ENCODE measurements at regions not wholly inside any gene's neighbourhood (a gene's known extent, or its start where the extent isn't known, plus 50 kb on each side); places are given as distances from the start of the nearest gene placed in this dataset.

DNA sequence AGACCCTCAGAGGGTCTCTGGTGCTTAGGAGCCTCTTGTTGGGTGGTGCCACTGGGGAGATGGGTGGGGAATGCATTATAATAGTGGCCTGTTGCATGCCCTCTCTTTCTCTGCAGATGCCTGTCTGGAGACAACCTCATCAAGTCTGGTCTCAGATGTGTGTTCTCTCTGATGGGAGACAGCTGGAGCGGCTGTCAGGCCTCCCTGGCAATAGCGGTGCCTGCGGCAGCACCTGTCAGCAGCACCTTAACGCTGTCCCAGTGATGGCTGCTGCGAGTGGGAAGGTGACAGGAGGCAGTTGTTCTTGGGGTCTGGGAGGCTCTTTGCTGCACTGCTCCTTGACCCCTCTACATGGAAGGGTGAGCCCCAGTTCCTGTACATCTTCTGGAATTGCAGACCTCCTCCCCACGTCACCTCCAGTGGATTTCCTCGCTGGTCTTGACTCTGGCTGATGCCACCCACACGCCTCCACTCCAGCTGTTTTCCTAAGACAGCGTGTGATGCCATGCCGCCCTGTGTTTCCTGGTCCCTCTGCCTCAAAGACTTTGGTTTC lies 63.3 kb upstream of the BLCAP start:
- Histone ChIP-seq H3K9me3 (peaks cover 0 to 6% (median 3%) of the 10 kb centered on the region in 3 donors), H3K4me1 (no peaks in the 10 kb centered on the region), H3K27me3 (peaks cover 0 to 36% of the 10 kb centered on the region in 2 donors), H3K27ac (no peak overlapping the region), H3K36me3 (no peaks in the 10 kb centered on the region), H3K4me3 (no peak overlapping the region)
- intact Hi-C loops (cut with DNase I; ENCODE audit: low total_unique reads) = no loop called here
- DNase-seq = no peak
- TF ChIP-seq, protein P1, sequence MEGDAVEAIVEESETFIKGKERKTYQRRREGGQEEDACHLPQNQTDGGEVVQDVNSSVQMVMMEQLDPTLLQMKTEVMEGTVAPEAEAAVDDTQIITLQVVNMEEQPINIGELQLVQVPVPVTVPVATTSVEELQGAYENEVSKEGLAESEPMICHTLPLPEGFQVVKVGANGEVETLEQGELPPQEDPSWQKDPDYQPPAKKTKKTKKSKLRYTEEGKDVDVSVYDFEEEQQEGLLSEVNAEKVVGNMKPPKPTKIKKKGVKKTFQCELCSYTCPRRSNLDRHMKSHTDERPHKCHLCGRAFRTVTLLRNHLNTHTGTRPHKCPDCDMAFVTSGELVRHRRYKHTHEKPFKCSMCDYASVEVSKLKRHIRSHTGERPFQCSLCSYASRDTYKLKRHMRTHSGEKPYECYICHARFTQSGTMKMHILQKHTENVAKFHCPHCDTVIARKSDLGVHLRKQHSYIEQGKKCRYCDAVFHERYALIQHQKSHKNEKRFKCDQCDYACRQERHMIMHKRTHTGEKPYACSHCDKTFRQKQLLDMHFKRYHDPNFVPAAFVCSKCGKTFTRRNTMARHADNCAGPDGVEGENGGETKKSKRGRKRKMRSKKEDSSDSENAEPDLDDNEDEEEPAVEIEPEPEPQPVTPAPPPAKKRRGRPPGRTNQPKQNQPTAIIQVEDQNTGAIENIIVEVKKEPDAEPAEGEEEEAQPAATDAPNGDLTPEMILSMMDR (IDR thresholded peaks at IDR 0.05) = no peak

DNA sequence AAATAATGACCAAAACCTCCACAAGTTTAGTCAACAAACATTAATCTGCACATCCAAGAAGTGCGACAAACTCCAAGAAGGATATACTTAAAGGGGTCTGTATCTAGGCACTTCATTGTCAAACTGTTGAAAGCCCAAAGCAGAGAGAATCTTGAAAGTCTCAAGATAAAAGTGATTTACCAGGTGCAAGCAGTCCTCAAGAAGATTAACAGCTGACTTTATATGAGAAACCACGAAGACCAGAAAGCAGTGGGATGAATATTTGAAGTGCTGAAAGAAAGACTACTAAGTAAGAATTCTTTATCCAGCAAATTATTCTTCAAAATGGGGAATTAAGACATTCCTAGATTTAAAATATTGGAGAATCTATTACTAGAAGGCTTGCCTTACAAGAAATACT lies 58.4 kb upstream of the BLCAP start:
- Histone ChIP-seq H3K27ac (no peak overlapping the region), H3K9me3 (peaks cover 0 to 12% (median 3%) of the 10 kb centered on the region in 3 donors), H3K4me1 (no peaks in the 10 kb centered on the region), H3K27me3 (peaks cover 0 to 28% of the 10 kb centered on the region in 2 donors), H3K36me3 (no peaks in the 10 kb centered on the region), H3K4me3 (no peak overlapping the region)
- TF ChIP-seq, protein P1 (IDR thresholded peaks at IDR 0.05) = no peak
- intact Hi-C loops (cut with DNase I; ENCODE audit: low total_unique reads) = no loop called here
- no peak for DNase-seq

DNA sequence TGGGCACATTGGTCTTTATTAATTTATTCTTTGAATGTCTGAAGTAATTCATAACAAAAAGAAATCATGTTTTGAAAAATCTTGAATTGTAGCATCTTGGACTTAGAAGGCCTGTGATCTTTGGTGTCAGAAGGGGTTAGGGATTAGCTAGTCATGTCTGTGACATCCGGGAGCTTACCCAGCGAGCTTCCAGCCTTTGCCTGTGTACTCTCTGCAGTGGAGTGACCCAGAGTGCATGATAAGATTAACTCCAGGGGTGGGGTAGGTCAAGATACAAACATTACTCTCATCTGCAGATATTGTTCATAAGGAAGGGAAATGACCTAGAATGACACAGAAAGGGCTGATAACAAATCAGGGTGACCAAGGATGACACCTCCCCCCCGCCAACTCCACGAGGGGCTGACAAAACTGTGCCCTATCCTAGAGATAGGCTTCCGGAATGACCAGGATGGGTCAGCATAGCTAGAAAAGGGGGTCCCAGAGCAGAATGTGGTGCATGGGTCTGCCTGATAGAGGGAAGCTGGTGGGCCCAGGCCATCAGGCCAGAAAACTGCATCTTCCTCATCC lies 56.6 kb upstream of the BLCAP start:
- DNase-seq = no peak
- no peak overlapping the region for H3K4me3 ChIP-seq
- H3K9me3 ChIP-seq = peaks cover 0 to 12% (median 3%) of the 10 kb centered on the region in 3 donors
- no peak overlapping the region for H3K27ac ChIP-seq
- no peaks in the 10 kb centered on the region for H3K4me1 ChIP-seq
- no peaks in the 10 kb centered on the region for H3K36me3 ChIP-seq
- peaks cover 0 to 35% of the 10 kb centered on the region in 2 donors for H3K27me3 ChIP-seq
- intact Hi-C loops (cut with DNase I; ENCODE audit: low total_unique reads) = no loop called here
- TF ChIP-seq, protein P1 (IDR thresholded peaks at IDR 0.05) = no peak

DNA sequence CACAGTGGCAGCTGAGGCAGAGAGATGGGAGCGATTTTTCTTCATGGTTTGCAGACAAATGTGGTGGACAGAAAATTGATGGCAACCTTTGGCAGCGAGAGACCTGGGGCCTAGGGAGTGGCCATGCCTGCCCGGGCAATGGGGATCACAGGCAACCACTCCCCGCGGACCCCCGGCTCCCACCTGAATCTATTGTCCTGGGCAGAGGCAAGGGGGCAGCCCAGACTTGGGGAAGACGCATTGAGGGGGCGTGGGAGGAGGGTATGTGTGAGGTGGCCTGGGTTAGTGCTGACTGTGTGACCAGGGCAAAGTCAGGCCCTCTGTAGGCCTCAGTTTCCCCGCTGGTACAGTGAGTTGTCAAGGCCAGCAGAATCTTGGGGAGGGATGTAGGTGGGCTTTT lies 53.6 kb upstream of the BLCAP start:
- Histone ChIP-seq H3K9me3 (peaks cover 0 to 9% (median 0%) of the 10 kb centered on the region in 3 donors), H3K27me3 (peaks cover 0 to 38% of the 10 kb centered on the region in 2 donors), H3K4me3 (no peak overlapping the region), H3K36me3 (no peaks in the 10 kb centered on the region), H3K4me1 (no peaks in the 10 kb centered on the region), H3K27ac (no peak overlapping the region)
- intact Hi-C loops (cut with DNase I; ENCODE audit: low total_unique reads) = no loop called here
- no peak for DNase-seq
- TF ChIP-seq, protein P1 (IDR thresholded peaks at IDR 0.05) = no peak

DNA sequence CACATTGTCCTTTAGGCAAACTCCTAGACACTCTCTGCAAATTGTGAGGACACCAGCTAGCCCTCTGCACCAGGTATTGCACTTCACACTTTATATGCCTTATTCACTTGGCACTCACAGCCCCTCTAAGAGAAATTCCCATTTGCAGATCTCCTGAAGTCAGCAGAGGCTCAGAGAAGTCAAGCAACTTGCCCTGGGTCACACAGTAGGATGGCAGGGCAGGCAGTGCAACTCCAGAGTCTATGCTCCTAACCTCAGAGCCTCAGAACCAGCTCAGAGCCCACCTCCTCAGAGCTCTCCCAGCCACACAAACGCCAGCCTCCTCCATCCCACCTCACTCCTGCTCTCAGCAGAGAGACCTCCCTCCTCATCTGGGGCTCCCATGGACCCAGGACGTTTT lies 52.4 kb upstream of the BLCAP start:
- H3K27ac ChIP-seq = no peak overlapping the region
- H3K27me3 ChIP-seq = peaks cover 0 to 34% of the 10 kb centered on the region in 2 donors
- H3K4me3 ChIP-seq = no peak overlapping the region
- no peak for DNase-seq
- no peaks in the 10 kb centered on the region for H3K36me3 ChIP-seq
- H3K4me1 ChIP-seq = no peaks in the 10 kb centered on the region
- TF ChIP-seq, protein P1 (IDR thresholded peaks at IDR 0.05) = no peak
- no peaks in the 10 kb centered on the region for H3K9me3 ChIP-seq
- intact Hi-C loops (cut with DNase I; ENCODE audit: low total_unique reads) = no loop called here

Data from tibial artery (tissue), 4 donors.